HG03196 (cell line): ENCODE measurements at regions not wholly inside any gene's neighbourhood (a gene's known extent, or its start where the extent isn't known, plus 50 kb on each side); places are given as distances from the start of the nearest gene placed in this dataset.
A peak's percentile ranks its signal among the peaks of the same experiment; 100 is the strongest.
"Not testable (repeated sequence)": the region's sequence is repeated elsewhere in the genome, so short reads cannot be mapped to it uniquely, and the experiment has no call there.

Source experiments
- ATAC-seq: cut with Tn5 transposase; IDR thresholded peaks from one replicate; pipeline ENCODE4 v1.9.1; 2021; ENCODE audit not compliant: unreplicated experiment

- ATAC-seq, result no peak
Observed at GRCh38 chr18:26653943-26654615, 105.7 kb upstream of the KCTD1 start.

- ATAC-seq, result no peak
Observed at GRCh38 chr18:26652501-26652900, 104.1 kb upstream of the KCTD1 start.

GRCh38 chr18:26650310-26651268 is 102.2 kb upstream of the KCTD1 start:
- no peak for ATAC-seq

- ATAC-seq, result no peak
Observed at GRCh38 chr18:26649193-26649543, 100.8 kb upstream of the KCTD1 start.

GRCh38 chr18:26648509-26649192 is 100.3 kb upstream of the KCTD1 start:
- ATAC-seq, result no peak

GRCh38 chr18:26646901-26647300 is 98.5 kb upstream of the KCTD1 start:
- no peak for ATAC-seq

GRCh38 chr18:26642440-26643348 is 94.3 kb upstream of the KCTD1 start:
- no peak for ATAC-seq

GRCh38 chr18:26640541-26640940 is 92.2 kb upstream of the KCTD1 start:
- no peak for ATAC-seq

GRCh38 chr18:26639149-26639548 is 90.8 kb upstream of the KCTD1 start:
- no peak for ATAC-seq

- ATAC-seq, result no peak
Observed at GRCh38 chr18:26637983-26638382, 89.6 kb upstream of the KCTD1 start.

GRCh38 chr18:26637324-26637723 is 89.0 kb upstream of the KCTD1 start:
- ATAC-seq, result no peak

GRCh38 chr18:26635466-26635865 is 87.1 kb upstream of the KCTD1 start:
- ATAC-seq, result no peak

GRCh38 chr18:26634631-26635030 is 86.3 kb upstream of the KCTD1 start:
- ATAC-seq, result no peak

- no peak for ATAC-seq
Observed at GRCh38 chr18:26631135-26631534, 82.8 kb upstream of the KCTD1 start.

GRCh38 chr18:26630596-26630995 is 82.2 kb upstream of the KCTD1 start:
- ATAC-seq, result no peak

- ATAC-seq, result no peak
Observed at GRCh38 chr18:26628017-26628416, 79.7 kb upstream of the KCTD1 start.

- no peak for ATAC-seq
Observed at GRCh38 chr18:26624443-26624842, 76.1 kb upstream of the KCTD1 start.

GRCh38 chr18:26623314-26623713 is 75.0 kb upstream of the KCTD1 start:
- not testable (repeated sequence) for ATAC-seq

GRCh38 chr18:26621161-26622026 is 73.0 kb upstream of the KCTD1 start:
- peak; percentile 78 for ATAC-seq

GRCh38 chr18:26619350-26619749 is 71.0 kb upstream of the KCTD1 start:
- no peak for ATAC-seq
